ENCODE measurements at regions not wholly inside any gene's neighbourhood (a gene's known extent, or its start where the extent isn't known, plus 50 kb on each side); places are given as distances from the start of the nearest gene placed in this dataset.
"Not testable (repeated sequence)": the region's sequence is repeated elsewhere in the genome, so short reads cannot be mapped to it uniquely, and the experiment has no call there.

- DNase-seq (ENCODE audit: low read depth in 2 of 2): no peak
These were observed 133.3 kb upstream of the F3 start for GRCh38 chr1:94674876-94675275.

GRCh38 chr1:94672934-94673333 lies 131.4 kb upstream of the F3 start:
- DNase-seq (ENCODE audit: low read depth in 2 of 2): no peak

- no peak for DNase-seq (ENCODE audit: low read depth in 2 of 2)
These were observed 130.4 kb upstream of the F3 start for GRCh38 chr1:94672001-94672400.

- DNase-seq (ENCODE audit: low read depth in 2 of 2): no peak
These were observed 128.7 kb upstream of the F3 start for GRCh38 chr1:94670273-94670672.

GRCh38 chr1:94669198-94669597 lies 127.6 kb upstream of the F3 start:
- no peak for DNase-seq (ENCODE audit: low read depth in 2 of 2)

GRCh38 chr1:94668528-94668927 lies 127.0 kb upstream of the F3 start:
- no peak for DNase-seq (ENCODE audit: low read depth in 2 of 2)

- no peak for DNase-seq (ENCODE audit: low read depth in 2 of 2)
These were observed 126.3 kb upstream of the F3 start for GRCh38 chr1:94667818-94668217.

- no peak for DNase-seq (ENCODE audit: low read depth in 2 of 2)
These were observed 125.2 kb upstream of the F3 start for GRCh38 chr1:94666797-94667196.

GRCh38 chr1:94661431-94661932 lies 119.9 kb upstream of the F3 start:
- no peak for DNase-seq (ENCODE audit: low read depth in 2 of 2)

- no peak for DNase-seq (ENCODE audit: low read depth in 2 of 2)
These were observed 119.4 kb upstream of the F3 start for GRCh38 chr1:94660994-94661393.

- no peak for DNase-seq (ENCODE audit: low read depth in 2 of 2)
These were observed 118.7 kb upstream of the F3 start for GRCh38 chr1:94660258-94660657.

GRCh38 chr1:94659202-94659601 lies 117.6 kb upstream of the F3 start:
- DNase-seq (ENCODE audit: low read depth in 2 of 2): not testable (repeated sequence)

- DNase-seq (ENCODE audit: low read depth in 2 of 2): no peak
These were observed 116.7 kb upstream of the F3 start for GRCh38 chr1:94658221-94658620.

GRCh38 chr1:94657776-94658175 lies 116.2 kb upstream of the F3 start:
- DNase-seq (ENCODE audit: low read depth in 2 of 2): not testable (repeated sequence)

GRCh38 chr1:94656967-94657366 lies 115.4 kb upstream of the F3 start:
- DNase-seq (ENCODE audit: low read depth in 2 of 2): no peak

GRCh38 chr1:94654919-94655318 lies 113.4 kb upstream of the F3 start:
- DNase-seq (ENCODE audit: low read depth in 2 of 2): no peak

GRCh38 chr1:94654459-94654858 lies 112.9 kb upstream of the F3 start:
- no peak for DNase-seq (ENCODE audit: low read depth in 2 of 2)

- peak in 1 of 2 donors; percentile 7 for DNase-seq (ENCODE audit: low read depth in 2 of 2)
These were observed 112.5 kb upstream of the F3 start for GRCh38 chr1:94654031-94654430.

- no peak for DNase-seq (ENCODE audit: low read depth in 2 of 2)
These were observed 111.9 kb upstream of the F3 start for GRCh38 chr1:94653454-94653853.

- no peak for DNase-seq (ENCODE audit: low read depth in 2 of 2)
These were observed 109.5 kb upstream of the F3 start for GRCh38 chr1:94651076-94651475.

GRCh38 chr1:94650301-94650700 lies 108.7 kb upstream of the F3 start:
- no peak for DNase-seq (ENCODE audit: low read depth in 2 of 2)

- no peak for DNase-seq (ENCODE audit: low read depth in 2 of 2)
These were observed 106.9 kb upstream of the F3 start for GRCh38 chr1:94648225-94649007.

GRCh38 chr1:94646786-94647555 lies 105.4 kb upstream of the F3 start:
- no peak for DNase-seq (ENCODE audit: low read depth in 2 of 2)

Measured in dermis microvascular lymphatic vessel endothelial cell (primary cell).